ENCODE measurements at regions not wholly inside any gene's neighbourhood (a gene's known extent, or its start where the extent isn't known, plus 50 kb on each side); places are given as distances from the start of the nearest gene placed in this dataset.
"Not testable (repeated sequence)": the region's sequence is repeated elsewhere in the genome, so short reads cannot be mapped to it uniquely, and the experiment has no call there.

DNA sequence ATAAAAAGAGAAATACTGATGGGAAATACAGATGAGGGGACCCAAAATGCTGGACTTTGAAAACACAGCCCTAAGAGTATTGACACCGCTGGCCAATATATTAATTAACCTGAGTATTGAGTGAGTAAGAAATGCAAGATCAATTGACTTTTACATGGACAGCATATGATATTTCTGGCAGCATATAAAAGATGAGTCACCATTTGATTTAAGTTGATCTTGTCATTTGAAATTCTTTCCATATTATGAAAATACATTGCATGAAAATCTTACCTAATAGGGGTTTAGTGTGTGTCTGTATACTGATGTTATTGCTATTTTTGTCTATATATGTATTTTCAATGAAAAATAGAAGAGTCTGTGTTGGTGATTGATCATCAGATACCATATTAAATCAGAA, 619.6 kb downstream of the KCTD12 start:
- no peaks in the 10 kb centered on the region for H3K27me3 ChIP-seq (ENCODE audit: insufficient read depth, poor library complexity, severe bottlenecking)
- no peak overlapping the region for H3K27ac ChIP-seq (replicated peaks)
- no peak overlapping the region for H3K4me3 ChIP-seq (replicated peaks; ENCODE audit: insufficient read depth, low read length)
- no peak for TF ChIP-seq GABPA (IDR thresholded peaks at IDR 0.05; ENCODE audit: low read depth)
- no peak for TF ChIP-seq POLR2AphosphoS5 (IDR thresholded peaks at IDR 0.05; ENCODE audit: low read depth)
- TF ChIP-seq, protein P1, sequence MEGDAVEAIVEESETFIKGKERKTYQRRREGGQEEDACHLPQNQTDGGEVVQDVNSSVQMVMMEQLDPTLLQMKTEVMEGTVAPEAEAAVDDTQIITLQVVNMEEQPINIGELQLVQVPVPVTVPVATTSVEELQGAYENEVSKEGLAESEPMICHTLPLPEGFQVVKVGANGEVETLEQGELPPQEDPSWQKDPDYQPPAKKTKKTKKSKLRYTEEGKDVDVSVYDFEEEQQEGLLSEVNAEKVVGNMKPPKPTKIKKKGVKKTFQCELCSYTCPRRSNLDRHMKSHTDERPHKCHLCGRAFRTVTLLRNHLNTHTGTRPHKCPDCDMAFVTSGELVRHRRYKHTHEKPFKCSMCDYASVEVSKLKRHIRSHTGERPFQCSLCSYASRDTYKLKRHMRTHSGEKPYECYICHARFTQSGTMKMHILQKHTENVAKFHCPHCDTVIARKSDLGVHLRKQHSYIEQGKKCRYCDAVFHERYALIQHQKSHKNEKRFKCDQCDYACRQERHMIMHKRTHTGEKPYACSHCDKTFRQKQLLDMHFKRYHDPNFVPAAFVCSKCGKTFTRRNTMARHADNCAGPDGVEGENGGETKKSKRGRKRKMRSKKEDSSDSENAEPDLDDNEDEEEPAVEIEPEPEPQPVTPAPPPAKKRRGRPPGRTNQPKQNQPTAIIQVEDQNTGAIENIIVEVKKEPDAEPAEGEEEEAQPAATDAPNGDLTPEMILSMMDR (IDR thresholded peaks at IDR 0.05; ENCODE audit: insufficient read depth, low read length), result no peak
- no peak for DNase-seq (ENCODE audit: low read depth in 1 of 2, low spot score in 1 of 2)

GRCh38 chr13:76250211-76250610, 614.1 kb downstream of the LMO7 start:
- TF ChIP-seq, protein P1 (IDR thresholded peaks at IDR 0.05; ENCODE audit: insufficient read depth, low read length), result no peak
- TF ChIP-seq GABPA (IDR thresholded peaks at IDR 0.05; ENCODE audit: low read depth) (no peak), SPI1 (IDR thresholded peaks at IDR 0.05; ENCODE audit: borderline replicate concordance, low read depth) (no peak), REST (IDR thresholded peaks at IDR 0.05; ENCODE audit: insufficient replicate concordance, low read depth) (no peak), POLR2AphosphoS5 (IDR thresholded peaks at IDR 0.05; ENCODE audit: low read depth) (no peak)
- H3K27me3 ChIP-seq (ENCODE audit: insufficient read depth, poor library complexity, severe bottlenecking), result peaks cover 3% of the 10 kb centered on the region
- H3K27ac ChIP-seq (replicated peaks), result no peak overlapping the region
- no peak overlapping the region for H3K4me3 ChIP-seq (replicated peaks; ENCODE audit: insufficient read depth, low read length)
- DNase-seq (ENCODE audit: low read depth in 1 of 2, low spot score in 1 of 2), result no peak

DNA sequence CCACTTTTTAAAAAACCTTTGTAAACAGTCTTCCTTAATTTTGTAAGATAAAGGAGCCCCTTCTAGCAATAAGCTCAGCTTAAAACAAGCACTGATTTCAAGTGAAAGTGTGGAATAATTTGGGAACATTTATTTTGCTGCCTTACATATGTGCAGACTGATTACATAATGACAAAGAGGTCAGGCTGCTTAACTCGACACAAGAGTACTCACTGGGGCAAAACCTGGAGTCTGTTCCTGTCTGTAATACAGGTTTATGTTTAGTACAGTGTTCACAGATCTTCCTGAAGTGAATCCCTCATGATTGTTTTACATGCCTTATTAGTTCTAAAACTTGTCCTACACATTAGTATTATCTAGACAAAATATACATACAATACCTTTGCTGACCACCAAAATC, 609.8 kb downstream of the LMO7 start:
- no peak overlapping the region for H3K4me3 ChIP-seq (replicated peaks; ENCODE audit: insufficient read depth, low read length)
- TF ChIP-seq POLR2AphosphoS5 (IDR thresholded peaks at IDR 0.05; ENCODE audit: low read depth) (no peak), SPI1 (IDR thresholded peaks at IDR 0.05; ENCODE audit: borderline replicate concordance, low read depth) (no peak), REST (IDR thresholded peaks at IDR 0.05; ENCODE audit: insufficient replicate concordance, low read depth) (no peak), GABPA (IDR thresholded peaks at IDR 0.05; ENCODE audit: low read depth) (no peak)
- TF ChIP-seq, protein P1 (IDR thresholded peaks at IDR 0.05; ENCODE audit: insufficient read depth, low read length), result no peak
- H3K27ac ChIP-seq (replicated peaks), result no peak overlapping the region
- H3K27me3 ChIP-seq (ENCODE audit: insufficient read depth, poor library complexity, severe bottlenecking), result no peaks in the 10 kb centered on the region
- no peak for DNase-seq (ENCODE audit: low read depth in 1 of 2, low spot score in 1 of 2)

DNA sequence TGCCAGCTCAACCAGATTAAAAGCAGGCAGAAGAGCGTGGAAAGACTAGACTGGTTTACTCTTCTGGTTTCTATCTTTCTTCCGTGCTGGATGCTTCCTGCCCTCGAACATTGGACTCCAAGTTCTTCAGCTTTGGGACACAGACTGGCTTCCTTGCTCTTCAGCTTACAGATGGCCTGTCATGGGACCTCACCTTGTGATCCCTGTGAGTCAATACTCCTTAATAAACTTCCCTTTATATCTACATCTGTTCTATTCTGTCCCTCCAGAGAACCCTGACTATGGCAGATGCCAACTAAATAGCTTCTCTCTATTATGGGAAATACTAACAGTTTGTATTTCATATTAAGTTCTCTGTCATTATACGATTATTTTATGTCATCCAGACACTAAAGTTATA, 609.1 kb downstream of the LMO7 start:
- no peak overlapping the region for H3K27ac ChIP-seq (replicated peaks)
- TF ChIP-seq REST (IDR thresholded peaks at IDR 0.05; ENCODE audit: insufficient replicate concordance, low read depth), result no peak
- no peaks in the 10 kb centered on the region for H3K27me3 ChIP-seq (ENCODE audit: insufficient read depth, poor library complexity, severe bottlenecking)
- no peak for DNase-seq (ENCODE audit: low read depth in 1 of 2, low spot score in 1 of 2)
- H3K4me3 ChIP-seq (replicated peaks; ENCODE audit: insufficient read depth, low read length), result no peak overlapping the region

GRCh38 chr13:76243120-76243519, 607.0 kb downstream of the LMO7 start:
- H3K27me3 ChIP-seq (ENCODE audit: insufficient read depth, poor library complexity, severe bottlenecking); H3K4me3 ChIP-seq (replicated peaks; ENCODE audit: insufficient read depth, low read length); H3K27ac ChIP-seq (replicated peaks); DNase-seq (ENCODE audit: low read depth in 1 of 2, low spot score in 1 of 2): not testable (repeated sequence)
